Effector memory CD4-positive, alpha-beta T cell (primary cell): ENCODE measurements at regions not wholly inside any gene's neighbourhood (a gene's known extent, or its start where the extent isn't known, plus 50 kb on each side); places are given as distances from the start of the nearest gene placed in this dataset.

Experiments used
- DNase-seq, 3 donors: peaks; one replicate each; pipeline ENCODE4 v3.0.0-alpha.2; 2020
- H3K27ac ChIP-seq: 2 replicates; pipeline ENCODE4 v1.7.0; 2013; ENCODE audit warnings: mild to moderate bottlenecking, low read length, moderate library complexity; ENCODE audit not compliant: insufficient read depth, poor library complexity, severe bottlenecking
- H3K27me3 ChIP-seq: replicated peaks from 2 replicates; pipeline ENCODE4 v1.7.0; 2013; ENCODE audit warnings: mild to moderate bottlenecking, low read length; ENCODE audit not compliant: insufficient read depth, control insufficient read depth, poor library complexity, severe bottlenecking
- H3K36me3 ChIP-seq: 2 replicates; pipeline ENCODE4 v1.7.0; 2013; ENCODE audit warnings: mild to moderate bottlenecking, low read length, moderate library complexity; ENCODE audit not compliant: control insufficient read depth, insufficient read depth
- H3K4me1 ChIP-seq: 2 replicates; pipeline ENCODE4 v1.7.0; 2013; ENCODE audit warnings: low read length, mild to moderate bottlenecking; ENCODE audit not compliant: control insufficient read depth, insufficient read depth, poor library complexity, severe bottlenecking
- H3K4me3 ChIP-seq: 2 replicates; pipeline ENCODE4 v1.7.0; 2013; ENCODE audit warnings: low read length, low read depth, mild to moderate bottlenecking; ENCODE audit not compliant: insufficient read depth, poor library complexity, severe bottlenecking
- H3K9me3 ChIP-seq: 2 replicates; pipeline ENCODE4 v1.7.0; 2013; ENCODE audit warnings: mild to moderate bottlenecking, low read length, moderate library complexity; ENCODE audit not compliant: control insufficient read depth

DNA sequence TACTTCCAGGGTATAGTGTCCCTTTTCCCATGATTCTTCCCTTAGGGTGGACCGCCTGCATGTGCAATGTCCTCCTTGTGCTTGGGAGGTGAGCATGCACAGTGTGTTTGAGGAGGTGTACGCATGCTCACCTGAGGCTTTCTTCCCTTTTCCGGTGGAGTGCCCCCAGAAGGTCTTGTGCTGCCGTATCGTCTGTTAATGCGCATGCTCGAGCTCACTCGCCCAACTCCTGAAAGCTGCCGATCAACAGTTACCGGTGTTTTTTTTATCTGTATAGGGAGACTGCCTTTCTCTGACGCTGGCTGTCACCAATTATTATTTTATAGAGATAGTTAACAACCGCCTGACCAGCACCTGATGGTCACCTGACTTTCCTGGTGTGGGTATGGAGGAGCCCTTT, 458.8 kb upstream of the MEX3C start:
- H3K36me3 ChIP-seq = no peaks in the 10 kb centered on the region
- H3K9me3 ChIP-seq = no peaks in the 10 kb centered on the region
- no peak overlapping the region for H3K4me3 ChIP-seq
- no peaks in the 10 kb centered on the region for H3K27me3 ChIP-seq
- no peak overlapping the region for H3K27ac ChIP-seq
- DNase-seq = no peak
- no peaks in the 10 kb centered on the region for H3K4me1 ChIP-seq

DNA sequence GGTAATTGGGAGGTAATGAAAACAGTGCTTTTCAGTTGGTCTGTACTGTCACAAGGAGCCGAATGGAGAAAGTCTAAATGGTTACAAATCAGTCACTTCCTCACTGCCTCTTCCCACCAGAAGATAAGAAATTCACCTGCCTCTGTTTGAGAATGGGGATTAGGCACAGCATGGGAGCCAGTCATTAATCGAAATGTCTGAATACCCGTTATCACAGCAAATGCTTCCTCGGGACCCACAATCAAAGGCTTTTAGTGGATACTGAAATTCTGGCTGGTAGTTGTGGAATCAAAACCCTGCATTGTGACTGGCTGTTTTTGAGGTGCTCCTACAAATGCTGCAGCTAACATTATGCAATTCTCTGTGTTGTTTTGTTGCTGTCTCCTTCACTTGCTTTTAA, 461.0 kb upstream of the MEX3C start:
- Histone ChIP-seq H3K36me3 (no peaks in the 10 kb centered on the region), H3K27me3 (no peaks in the 10 kb centered on the region), H3K4me3 (no peak overlapping the region), H3K4me1 (no peaks in the 10 kb centered on the region), H3K9me3 (no peaks in the 10 kb centered on the region), H3K27ac (no peak overlapping the region)
- no peak for DNase-seq

DNA sequence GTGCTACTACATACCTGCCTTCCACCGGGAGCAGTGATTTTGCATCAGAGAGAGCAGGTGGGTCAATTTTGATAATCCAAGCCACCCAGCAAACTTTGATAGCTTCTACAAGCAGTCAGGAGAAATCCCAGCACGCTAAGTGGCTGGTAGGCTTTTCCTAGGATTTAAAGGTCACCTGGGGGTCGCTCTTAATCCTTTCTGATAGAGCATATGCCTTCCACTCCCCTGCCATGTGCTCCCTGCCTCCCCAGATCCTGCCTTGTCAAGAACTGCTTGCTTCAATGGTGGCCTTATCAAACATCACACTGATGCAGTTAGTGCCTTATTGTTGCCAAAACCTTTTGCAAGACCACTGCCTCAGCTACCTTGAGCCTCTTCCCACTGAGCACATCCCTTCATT, 462.3 kb upstream of the MEX3C start:
- no peak overlapping the region for H3K27ac ChIP-seq
- H3K9me3 ChIP-seq = no peaks in the 10 kb centered on the region
- DNase-seq = no peak
- no peaks in the 10 kb centered on the region for H3K4me1 ChIP-seq
- H3K4me3 ChIP-seq = no peak overlapping the region
- H3K27me3 ChIP-seq = no peaks in the 10 kb centered on the region
- H3K36me3 ChIP-seq = no peaks in the 10 kb centered on the region

DNA sequence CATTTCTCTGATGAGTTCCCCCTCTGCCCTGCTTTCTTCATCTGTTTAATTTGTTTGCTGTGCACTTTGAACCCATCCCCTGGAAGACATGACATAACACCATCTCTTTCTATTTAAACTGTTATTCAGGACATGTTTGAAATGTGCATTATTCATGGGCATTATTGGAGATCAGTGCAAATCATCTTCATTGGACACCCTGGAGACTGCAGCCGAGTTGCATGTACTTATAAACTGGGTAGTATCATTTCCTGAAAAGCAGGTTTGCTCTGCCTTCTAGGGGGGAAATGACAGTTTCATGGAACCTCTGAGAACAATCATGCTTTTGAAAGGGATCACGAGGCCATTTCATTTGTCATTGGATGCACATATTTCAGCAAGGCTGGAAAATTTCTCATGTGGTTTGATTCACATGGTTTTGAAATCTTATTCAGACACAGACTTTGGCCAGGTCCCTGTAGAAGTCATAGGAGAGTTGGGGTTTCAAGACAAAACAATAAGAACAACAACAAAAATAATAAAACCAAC, 462.8 kb upstream of the MEX3C start:
- DNase-seq = no peak
- no peaks in the 10 kb centered on the region for H3K9me3 ChIP-seq

DNA sequence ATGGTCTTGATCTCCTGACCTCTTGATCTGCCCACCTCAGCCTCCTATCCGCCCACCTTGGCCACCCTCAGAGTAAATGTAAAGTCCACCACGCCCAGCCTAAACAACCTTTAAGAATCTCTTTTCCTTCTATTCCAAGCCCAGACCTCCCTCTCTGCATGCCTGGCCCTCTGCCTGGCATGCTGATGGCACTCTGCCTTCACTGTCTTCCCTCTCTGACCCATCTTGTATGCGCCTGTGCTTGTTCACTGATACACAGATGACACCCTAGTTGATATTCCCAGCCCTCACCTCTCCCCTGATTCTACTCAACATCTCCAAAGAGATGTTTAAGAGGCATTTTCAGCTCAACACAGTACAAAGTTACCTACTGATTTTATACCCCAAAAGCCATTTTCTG, 466.8 kb upstream of the MEX3C start:
- H3K27me3 ChIP-seq = no peaks in the 10 kb centered on the region
- H3K36me3 ChIP-seq = no peaks in the 10 kb centered on the region
- no peak overlapping the region for H3K27ac ChIP-seq
- no peak overlapping the region for H3K4me3 ChIP-seq
- no peak for DNase-seq
- H3K9me3 ChIP-seq = no peaks in the 10 kb centered on the region
- no peaks in the 10 kb centered on the region for H3K4me1 ChIP-seq

More for the DNA sequence above, 462.8 kb upstream of the MEX3C start:
- no peak overlapping the region for H3K27ac ChIP-seq
- H3K4me1 ChIP-seq = no peaks in the 10 kb centered on the region
- no peaks in the 10 kb centered on the region for H3K27me3 ChIP-seq
- H3K36me3 ChIP-seq = no peaks in the 10 kb centered on the region
- no peak overlapping the region for H3K4me3 ChIP-seq

DNA sequence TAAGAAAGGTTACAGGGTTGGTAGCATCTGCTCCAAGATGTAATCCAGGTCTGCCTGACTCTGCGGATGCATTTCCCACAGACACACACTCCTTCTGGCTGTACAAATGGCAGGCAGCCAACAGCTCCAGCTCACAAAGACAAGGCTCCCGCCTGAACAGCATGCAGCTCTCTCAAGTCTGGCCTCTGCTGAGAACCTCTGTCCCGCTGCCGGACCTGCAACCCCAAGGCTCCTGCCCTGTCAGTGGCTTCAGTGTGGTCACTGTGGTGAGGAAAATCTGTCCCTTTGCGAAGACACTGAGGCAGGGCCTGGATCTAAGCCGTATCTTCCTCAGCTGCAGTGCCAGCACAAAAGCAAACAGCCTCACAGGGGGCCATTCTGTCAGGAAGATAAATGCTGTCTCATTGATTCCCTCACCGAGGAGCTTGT, 469.3 kb upstream of the MEX3C start:
- no peaks in the 10 kb centered on the region for H3K27me3 ChIP-seq

DNA sequence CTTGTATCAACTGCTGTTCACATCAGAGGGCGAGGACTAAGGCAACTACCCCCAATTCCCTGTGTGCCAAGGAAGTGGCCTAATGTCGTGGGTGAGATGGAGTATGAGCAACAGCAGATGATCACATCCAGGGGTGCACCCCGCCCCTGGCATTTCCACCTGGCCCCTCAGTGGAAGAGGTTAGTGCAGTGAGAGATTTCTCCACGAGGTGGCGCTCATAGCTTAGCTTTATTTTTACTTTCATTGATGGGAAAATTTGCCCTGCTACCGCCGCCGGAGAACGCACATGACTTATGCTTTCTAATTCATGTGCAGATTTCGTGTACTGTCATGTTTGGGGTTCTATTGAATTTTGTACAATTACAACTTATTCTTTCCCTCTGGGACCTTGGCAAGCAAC, 470.6 kb upstream of the MEX3C start:
- H3K4me3 ChIP-seq = no peak overlapping the region
- no peaks in the 10 kb centered on the region for H3K4me1 ChIP-seq
- no peaks in the 10 kb centered on the region for H3K36me3 ChIP-seq
- no peak for DNase-seq
- no peaks in the 10 kb centered on the region for H3K9me3 ChIP-seq
- H3K27ac ChIP-seq = no peak overlapping the region
- no peaks in the 10 kb centered on the region for H3K27me3 ChIP-seq

More for the DNA sequence above, 469.3 kb upstream of the MEX3C start:
- Histone ChIP-seq H3K36me3 (no peaks in the 10 kb centered on the region), H3K9me3 (no peaks in the 10 kb centered on the region), H3K27ac (no peak overlapping the region), H3K4me3 (no peak overlapping the region), H3K4me1 (no peaks in the 10 kb centered on the region)
- no peak for DNase-seq

DNA sequence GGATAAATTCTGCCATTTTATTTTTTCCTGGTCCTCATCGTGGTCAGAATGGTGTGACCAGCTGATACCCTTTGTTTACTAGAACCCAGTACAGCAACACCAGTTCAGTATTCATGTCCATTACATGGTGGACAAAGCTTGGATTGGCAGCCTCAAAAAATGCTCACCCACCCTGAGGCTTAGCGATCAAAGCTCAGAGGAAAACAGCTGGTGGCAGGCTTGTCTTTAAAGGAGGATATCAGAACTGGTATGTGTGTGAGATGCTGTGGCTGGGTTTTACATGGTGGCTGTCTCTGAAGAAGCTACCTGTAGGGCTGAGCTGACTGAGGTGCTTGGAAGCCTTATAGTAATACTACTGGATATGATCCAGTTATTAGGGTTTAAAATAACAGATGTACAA, 471.1 kb upstream of the MEX3C start:
- Histone ChIP-seq H3K36me3 (no peaks in the 10 kb centered on the region), H3K4me3 (no peak overlapping the region), H3K9me3 (no peaks in the 10 kb centered on the region), H3K4me1 (no peaks in the 10 kb centered on the region), H3K27ac (no peak overlapping the region), H3K27me3 (no peaks in the 10 kb centered on the region)
- no peak for DNase-seq

DNA sequence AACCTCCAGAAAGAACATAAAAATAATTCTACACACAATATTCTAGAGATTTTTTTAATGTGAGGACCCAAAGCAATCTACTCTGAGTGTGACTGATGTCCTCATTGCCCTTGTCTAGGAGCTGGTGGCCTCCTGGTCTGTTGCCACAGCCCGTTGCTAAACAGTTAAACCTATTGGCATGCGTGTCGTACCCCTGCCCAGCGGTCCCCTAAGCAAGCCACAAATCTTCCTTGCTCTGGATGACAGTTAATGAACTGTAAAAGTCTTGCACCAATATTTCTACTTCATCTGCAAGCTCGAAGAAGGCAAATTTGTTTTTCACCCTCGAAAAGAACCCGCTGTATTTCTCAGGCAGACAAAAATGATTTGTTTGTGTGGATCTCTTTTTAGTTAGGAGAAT, 489.1 kb upstream of the MEX3C start:
- no peaks in the 10 kb centered on the region for H3K9me3 ChIP-seq
- H3K27ac ChIP-seq = no peak overlapping the region
- no peak for DNase-seq
- H3K4me3 ChIP-seq = no peak overlapping the region
- H3K27me3 ChIP-seq = no peaks in the 10 kb centered on the region
- H3K36me3 ChIP-seq = no peaks in the 10 kb centered on the region
- no peaks in the 10 kb centered on the region for H3K4me1 ChIP-seq

DNA sequence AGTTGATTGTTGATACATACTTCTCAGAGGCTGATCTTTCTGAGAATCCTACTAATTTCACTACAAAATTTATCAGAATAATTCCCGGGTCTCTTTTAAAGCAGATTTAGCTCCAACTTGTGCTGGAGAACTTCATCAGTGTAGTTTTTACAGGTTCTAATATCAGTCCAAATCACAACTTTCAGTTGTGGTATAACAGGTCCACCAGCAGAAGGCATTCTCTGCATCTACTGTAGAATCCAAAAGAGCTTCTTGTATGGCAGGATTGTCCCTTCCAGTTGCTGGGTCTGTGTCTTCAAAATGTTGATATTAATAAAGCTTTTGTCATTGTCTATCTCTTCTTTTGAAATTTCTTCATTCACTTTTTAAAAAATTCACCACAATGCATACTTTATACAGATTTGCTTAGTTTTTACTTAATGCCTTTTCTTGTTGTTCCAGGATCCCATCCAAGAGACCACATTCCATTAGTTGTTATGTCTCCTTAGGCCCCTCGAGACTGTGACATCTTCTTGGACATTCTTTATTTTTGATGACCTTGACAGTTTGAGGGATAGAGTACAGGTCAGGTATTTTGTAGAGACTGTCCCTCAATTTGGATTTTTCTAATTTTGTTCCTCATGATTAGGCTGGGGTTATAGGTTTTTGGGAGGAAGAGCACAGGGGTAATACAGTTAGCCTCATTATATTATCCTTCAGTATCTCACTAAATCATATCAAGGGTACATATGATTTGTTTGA, 490.5 kb upstream of the MEX3C start:
- Histone ChIP-seq H3K4me1 (no peaks in the 10 kb centered on the region), H3K4me3 (no peak overlapping the region), H3K27me3 (no peaks in the 10 kb centered on the region), H3K36me3 (no peaks in the 10 kb centered on the region), H3K9me3 (no peaks in the 10 kb centered on the region), H3K27ac (no peak overlapping the region)
- no peak for DNase-seq
